Muscle of leg (tissue), 3 donors: ENCODE measurements at regions not wholly inside any gene's neighbourhood (a gene's known extent, or its start where the extent isn't known, plus 50 kb on each side); places are given as distances from the start of the nearest gene placed in this dataset.
"Not testable (repeated sequence)": the region's sequence is repeated elsewhere in the genome, so short reads cannot be mapped to it uniquely, and the experiment has no call there.

Source experiments
- DNase-seq: peaks from one replicate; pipeline ENCODE4 v3.0.0; 2013
- H3K27ac ChIP-seq: one replicate; pipeline ENCODE4 v1.5.1; 2013; ENCODE audit warnings: mild to moderate bottlenecking, low read length, control low read depth
- H3K27me3 ChIP-seq: one replicate; pipeline ENCODE4 v1.6.1; 2013; ENCODE audit warnings: low read length; ENCODE audit not compliant: control insufficient read depth, insufficient read depth
- H3K36me3 ChIP-seq: one replicate; pipeline ENCODE4 v1.6.1; 2013; ENCODE audit warnings: low read length; ENCODE audit not compliant: control insufficient read depth, insufficient read depth
- H3K4me1 ChIP-seq: one replicate; pipeline ENCODE4 v1.6.1; 2013; ENCODE audit warnings: low read length; ENCODE audit not compliant: control insufficient read depth, insufficient read depth
- H3K4me3 ChIP-seq: one replicate; pipeline ENCODE4 v1.5.1; 2013; ENCODE audit warnings: low read length, control low read depth
- H3K9me3 ChIP-seq: replicated peaks from 2 replicates; pipeline ENCODE4 v1.6.1; 2013; ENCODE audit warnings: low read depth, low read length; ENCODE audit not compliant: control insufficient read depth
- WGBS: methylation state at CpG from one replicate; pipeline ENCODE4 v1.1.5; 2013; ENCODE audit warnings: missing lambda C conversion rate; ENCODE audit not compliant: insufficient coverage; 5-methylcytosine and 5-hydroxymethylcytosine counted together

- Histone ChIP-seq H3K9me3 (no peaks in the 10 kb centered on the region), H3K27me3 (peaks cover 2% of the 10 kb centered on the region), H3K36me3 (no peaks in the 10 kb centered on the region), H3K27ac (peak overlapping the region; percentile 65), H3K4me1 (peaks cover 16% of the 10 kb centered on the region), H3K4me3 (no peak overlapping the region)
- 77% methylated on average over 12 of the region's 13 CpGs for WGBS
- DNase-seq, result no peak
These were observed 172.8 kb downstream of the KLF13 start for GRCh38 chr15:31499236-31499952.

- WGBS, result 51% methylated on average over 18 of the region's 23 CpGs
- DNase-seq, result no peak
- H3K9me3 ChIP-seq, result no peaks in the 10 kb centered on the region
- peaks cover 16% of the 10 kb centered on the region for H3K4me1 ChIP-seq
- H3K36me3 ChIP-seq, result no peaks in the 10 kb centered on the region
- H3K27ac ChIP-seq, result peak overlapping the region; percentile 65
- H3K4me3 ChIP-seq, result no peak overlapping the region
- H3K27me3 ChIP-seq, result peaks cover 2% of the 10 kb centered on the region
These were observed 173.5 kb downstream of the KLF13 start for GRCh38 chr15:31499953-31500765.

GRCh38 chr15:31500766-31501449 is 174.3 kb downstream of the KLF13 start:
- Histone ChIP-seq H3K9me3 (no peaks in the 10 kb centered on the region), H3K27me3 (peaks cover 2% of the 10 kb centered on the region), H3K4me1 (peaks cover 16% of the 10 kb centered on the region), H3K36me3 (no peaks in the 10 kb centered on the region), H3K27ac (peak overlapping the region; percentile 65), H3K4me3 (no peak overlapping the region)
- WGBS, result no CpG with 5 or more reads among the region's 3 CpGs
- peak; percentile 57 for DNase-seq

GRCh38 chr15:31501536-31502157 is 175.0 kb downstream of the KLF13 start:
- WGBS, result 83% methylated on average over 8 of the region's 12 CpGs

GRCh38 chr15:31502541-31503229 is 176.1 kb downstream of the KLF13 start:
- 72% methylated on average over 11 of the region's 13 CpGs for WGBS

More at GRCh38 chr15:31501536-31502157, 175.0 kb downstream of the KLF13 start:
- no peak for DNase-seq
- H3K9me3 ChIP-seq, result no peaks in the 10 kb centered on the region
- H3K27ac ChIP-seq, result no peak overlapping the region
- H3K36me3 ChIP-seq, result no peaks in the 10 kb centered on the region
- peaks cover 16% of the 10 kb centered on the region for H3K4me1 ChIP-seq
- H3K4me3 ChIP-seq, result no peak overlapping the region
- peaks cover 2% of the 10 kb centered on the region for H3K27me3 ChIP-seq

GRCh38 chr15:31503256-31503655 is 176.6 kb downstream of the KLF13 start:
- Histone ChIP-seq H3K27ac (no peak overlapping the region), H3K4me1 (peaks cover 16% of the 10 kb centered on the region), H3K27me3 (peaks cover 2% of the 10 kb centered on the region), H3K4me3 (no peak overlapping the region), H3K36me3 (no peaks in the 10 kb centered on the region), H3K9me3 (no peaks in the 10 kb centered on the region)
- DNase-seq, result no peak
- WGBS, result 80% methylated on average over 2 of the region's 6 CpGs

More at GRCh38 chr15:31502541-31503229, 176.1 kb downstream of the KLF13 start:
- H3K4me1 ChIP-seq, result peaks cover 16% of the 10 kb centered on the region
- no peaks in the 10 kb centered on the region for H3K9me3 ChIP-seq
- no peak overlapping the region for H3K27ac ChIP-seq
- DNase-seq, result no peak
- H3K36me3 ChIP-seq, result no peaks in the 10 kb centered on the region
- H3K27me3 ChIP-seq, result peaks cover 2% of the 10 kb centered on the region
- no peak overlapping the region for H3K4me3 ChIP-seq

GRCh38 chr15:31503758-31504461 is 177.3 kb downstream of the KLF13 start:
- H3K27me3 ChIP-seq, result no peaks in the 10 kb centered on the region
- H3K4me3 ChIP-seq, result no peak overlapping the region
- peaks cover 16% of the 10 kb centered on the region for H3K4me1 ChIP-seq
- no peaks in the 10 kb centered on the region for H3K9me3 ChIP-seq
- no peaks in the 10 kb centered on the region for H3K36me3 ChIP-seq
- no peak overlapping the region for H3K27ac ChIP-seq
- DNase-seq, result no peak
- WGBS, result 89% methylated on average over 12 of the region's 17 CpGs

- Histone ChIP-seq H3K4me3 (no peak overlapping the region), H3K27me3 (no peaks in the 10 kb centered on the region), H3K4me1 (peaks cover 16% of the 10 kb centered on the region), H3K9me3 (no peaks in the 10 kb centered on the region), H3K36me3 (no peaks in the 10 kb centered on the region), H3K27ac (no peak overlapping the region)
- 75% methylated on average over 7 of the region's 7 CpGs for WGBS
- no peak for DNase-seq
These were observed 177.8 kb downstream of the KLF13 start for GRCh38 chr15:31504462-31504839.

- not testable (repeated sequence) for H3K4me1 ChIP-seq, H3K36me3 ChIP-seq, H3K27me3 ChIP-seq, H3K9me3 ChIP-seq, H3K4me3 ChIP-seq, DNase-seq, H3K27ac ChIP-seq
- WGBS, result 80% methylated on average over 1 of the region's 5 CpGs
These were observed 180.9 kb downstream of the KLF13 start for GRCh38 chr15:31507573-31507972.
